Testis (tissue), 2 donors: ENCODE measurements at regions not wholly inside any gene's neighbourhood (a gene's known extent, or its start where the extent isn't known, plus 50 kb on each side); places are given as distances from the start of the nearest gene placed in this dataset.
A peak's percentile ranks its signal among the peaks of the same experiment; 100 is the strongest.

Experiments used
- DNase-seq: peaks from one replicate; pipeline ENCODE4 v3.0.0-alpha.2; 2019
- H3K27ac ChIP-seq, 2 donors: fragments of 200-600 bp; sonication (generic); one replicate each; pipeline ENCODE4 v1.5.1; 2019
- H3K27me3 ChIP-seq: fragments of 200-600 bp; sonication (generic); one replicate; pipeline ENCODE4 v1.5.1; 2019
- H3K36me3 ChIP-seq: fragments of 200-600 bp; sonication (generic); one replicate; pipeline ENCODE4 v1.5.1; 2017; ENCODE audit warnings: low read depth; ENCODE audit errors: missing control alignments
- H3K4me1 ChIP-seq: fragments of 200-600 bp; sonication (generic); one replicate; pipeline ENCODE4 v1.5.1; 2019
- H3K4me3 ChIP-seq, 2 donors: fragments of 200-600 bp; sonication (generic); one replicate each; pipeline ENCODE4 v1.5.1; 2017 to 2019
- H3K9me3 ChIP-seq: fragments of 200-600 bp; sonication (generic); one replicate; pipeline ENCODE4 v1.5.1; 2017
- POLR2A ChIP-seq: fragments of 450-650 bp; IDR thresholded peaks from one replicate; pipeline ENCODE4 v1.6.1; 2017; ENCODE audit warnings: antibody characterized with exemption, mild to moderate bottlenecking, moderate library complexity
- WGBS, 2 donors: methylation state at CpG; one replicate each; pipeline ENCODE4 v1.1.5; 2018; 5-methylcytosine and 5-hydroxymethylcytosine counted together
- intact Hi-C: fragments of 100-400 bp; cut with DNase I; formaldehyde crosslinking; loops from one replicate; pipeline ENCODE4 v1.15.1; 2023; ENCODE audit warnings: low total_unique reads
- TF ChIP-seq, protein P1 (sequence below), 3 experiments: fragments of 450-650 bp in 2 of 3; fragments of 200-600 bp in 1 of 3; sonication (generic) in 1 of 3; IDR thresholded peaks; one replicate each; pipeline ENCODE4 v1.5.1; 2016 to 2019; ENCODE audit warnings: antibody characterized with exemption in 3 of 3, mild to moderate bottlenecking in 2 of 3, moderate library complexity in 1 of 3

DNA sequence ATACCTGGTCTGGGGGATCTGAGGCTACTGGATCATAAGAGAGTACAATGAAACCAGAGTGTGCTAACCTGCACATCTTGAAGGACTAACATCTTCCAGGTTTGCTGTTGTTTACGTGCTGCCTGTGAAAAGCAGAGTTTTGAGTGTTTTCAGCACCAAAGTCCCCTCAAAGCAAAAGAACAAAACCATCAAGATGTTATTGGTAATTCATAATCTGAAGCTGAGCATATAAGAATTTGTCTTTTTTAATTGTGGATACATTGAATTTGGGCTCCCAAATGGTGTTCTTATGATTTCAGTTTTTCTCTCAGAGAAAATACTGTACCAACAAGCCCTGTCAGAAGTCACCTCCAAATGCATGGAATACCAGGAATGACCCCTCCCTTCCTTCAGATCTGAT is 110.2 kb downstream of the BTG1 start:
- Histone ChIP-seq H3K4me1 (peaks cover 6% of the 10 kb centered on the region), H3K36me3 (no peaks in the 10 kb centered on the region), H3K9me3 (no peaks in the 10 kb centered on the region), H3K27me3 (no peaks in the 10 kb centered on the region), H3K4me3 (no peak overlapping the region), H3K27ac (no peak overlapping the region)
- intact Hi-C loops, result no loop called here
- WGBS, 2 donors, result 71% methylated on average over 1 of the region's 1 CpG
- DNase-seq, result no peak
- TF ChIP-seq, protein P1, sequence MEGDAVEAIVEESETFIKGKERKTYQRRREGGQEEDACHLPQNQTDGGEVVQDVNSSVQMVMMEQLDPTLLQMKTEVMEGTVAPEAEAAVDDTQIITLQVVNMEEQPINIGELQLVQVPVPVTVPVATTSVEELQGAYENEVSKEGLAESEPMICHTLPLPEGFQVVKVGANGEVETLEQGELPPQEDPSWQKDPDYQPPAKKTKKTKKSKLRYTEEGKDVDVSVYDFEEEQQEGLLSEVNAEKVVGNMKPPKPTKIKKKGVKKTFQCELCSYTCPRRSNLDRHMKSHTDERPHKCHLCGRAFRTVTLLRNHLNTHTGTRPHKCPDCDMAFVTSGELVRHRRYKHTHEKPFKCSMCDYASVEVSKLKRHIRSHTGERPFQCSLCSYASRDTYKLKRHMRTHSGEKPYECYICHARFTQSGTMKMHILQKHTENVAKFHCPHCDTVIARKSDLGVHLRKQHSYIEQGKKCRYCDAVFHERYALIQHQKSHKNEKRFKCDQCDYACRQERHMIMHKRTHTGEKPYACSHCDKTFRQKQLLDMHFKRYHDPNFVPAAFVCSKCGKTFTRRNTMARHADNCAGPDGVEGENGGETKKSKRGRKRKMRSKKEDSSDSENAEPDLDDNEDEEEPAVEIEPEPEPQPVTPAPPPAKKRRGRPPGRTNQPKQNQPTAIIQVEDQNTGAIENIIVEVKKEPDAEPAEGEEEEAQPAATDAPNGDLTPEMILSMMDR (IDR thresholded peaks at IDR 0.05), result no peak
- no peak for TF ChIP-seq POLR2A

DNA sequence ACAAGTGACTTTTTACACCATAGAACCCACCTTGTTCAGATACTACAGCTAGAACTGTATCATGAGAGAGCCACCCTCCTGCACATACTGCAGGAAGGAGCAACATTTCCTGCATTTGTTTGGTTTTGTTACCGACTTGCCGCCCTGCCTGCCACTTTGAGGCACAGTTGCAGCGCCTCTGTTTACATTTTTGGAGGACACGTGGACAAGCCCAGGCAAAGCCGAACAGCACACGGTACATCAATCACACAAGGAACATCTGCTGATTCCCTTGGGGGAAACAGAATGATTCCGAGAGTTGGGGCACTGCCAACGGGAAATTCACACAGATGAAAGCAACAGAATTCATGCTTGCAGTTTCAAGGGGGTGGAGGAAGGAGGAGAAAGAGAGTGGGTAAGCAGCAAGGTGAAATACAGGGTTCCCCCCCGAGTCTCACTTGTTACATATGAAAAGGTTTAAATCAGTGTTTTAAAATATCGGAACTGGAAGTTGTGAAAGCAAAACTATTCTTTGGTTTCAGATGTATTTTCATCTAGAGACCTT is 110.7 kb downstream of the BTG1 start:
- peak; percentile 41 for DNase-seq
- H3K4me3 ChIP-seq, result peak overlapping the region in 1 of 2 donors; percentile 11

DNA sequence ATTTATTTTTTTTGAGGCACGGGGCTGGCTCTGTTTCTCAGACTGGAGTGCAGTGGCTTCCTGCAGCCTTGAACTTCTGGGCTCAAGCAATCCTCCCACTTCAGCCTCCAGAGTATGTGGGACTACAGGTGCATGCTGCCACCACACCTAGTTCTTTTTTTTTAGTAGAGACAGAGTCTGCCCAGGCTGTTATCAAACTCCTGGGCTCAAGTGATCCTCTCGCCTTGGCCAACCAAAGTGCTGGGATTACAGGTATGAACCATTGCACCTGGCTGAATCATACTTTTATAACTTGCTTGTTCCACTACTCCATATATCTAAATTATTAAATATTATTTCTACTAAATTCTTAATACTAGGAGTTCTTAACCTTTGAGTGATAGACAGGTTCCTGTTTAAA is 111.6 kb downstream of the BTG1 start:
- TF ChIP-seq, protein P1 (IDR thresholded peaks at IDR 0.05), result no peak
- TF ChIP-seq POLR2A, result no peak
- 58 to 69% methylated on average over 2 of the region's 2 CpGs for WGBS, 2 donors
- peaks cover 12% of the 10 kb centered on the region for H3K4me1 ChIP-seq

More for the DNA sequence above, 110.7 kb downstream of the BTG1 start:
- Histone ChIP-seq H3K4me1 (peaks cover 11% of the 10 kb centered on the region), H3K27ac (no peak overlapping the region), H3K9me3 (no peaks in the 10 kb centered on the region), H3K36me3 (no peaks in the 10 kb centered on the region), H3K27me3 (no peaks in the 10 kb centered on the region)
- TF ChIP-seq POLR2A, result no peak
- TF ChIP-seq, protein P1 (IDR thresholded peaks at IDR 0.05), result no peak
- 21 to 25% methylated on average over 10 of the region's 10 CpGs for WGBS, 2 donors
- intact Hi-C loops, result no loop called here

DNA sequence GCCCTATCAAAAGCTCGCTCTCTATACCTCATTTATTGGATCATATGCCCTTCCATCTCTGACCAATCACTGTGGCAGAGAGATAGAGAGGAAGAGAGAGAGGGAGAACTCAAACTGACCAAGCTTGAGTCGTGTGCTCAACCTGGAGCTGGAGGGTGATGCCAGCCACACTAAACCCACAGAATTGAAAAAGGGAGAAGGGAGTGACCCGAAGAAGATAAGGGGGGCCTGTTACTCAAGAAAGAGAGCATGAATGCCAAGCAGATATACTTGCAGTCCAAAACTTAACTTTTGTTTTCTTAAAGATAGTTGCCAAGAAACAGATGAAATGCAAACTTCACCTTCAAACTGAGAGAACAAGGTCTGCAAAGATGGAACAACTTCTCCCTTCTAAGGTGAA is 112.7 kb downstream of the BTG1 start:
- no peak for DNase-seq
- 53 to 71% methylated on average over 3 of the region's 3 CpGs for WGBS, 2 donors
- intact Hi-C loops, result no loop called here
- H3K36me3 ChIP-seq, result no peaks in the 10 kb centered on the region
- H3K27me3 ChIP-seq, result no peaks in the 10 kb centered on the region
- TF ChIP-seq, protein P1 (IDR thresholded peaks at IDR 0.05), result no peak
- TF ChIP-seq POLR2A, result no peak
- no peak overlapping the region for H3K27ac ChIP-seq
- H3K9me3 ChIP-seq, result no peaks in the 10 kb centered on the region
- no peak overlapping the region for H3K4me3 ChIP-seq
- peaks cover 12% of the 10 kb centered on the region for H3K4me1 ChIP-seq

More for the DNA sequence above, 111.6 kb downstream of the BTG1 start:
- H3K27me3 ChIP-seq, result no peaks in the 10 kb centered on the region
- no peak overlapping the region for H3K4me3 ChIP-seq
- no peaks in the 10 kb centered on the region for H3K36me3 ChIP-seq
- H3K9me3 ChIP-seq, result no peaks in the 10 kb centered on the region
- DNase-seq, result no peak
- no peak overlapping the region for H3K27ac ChIP-seq
- intact Hi-C loops, result no loop called here

DNA sequence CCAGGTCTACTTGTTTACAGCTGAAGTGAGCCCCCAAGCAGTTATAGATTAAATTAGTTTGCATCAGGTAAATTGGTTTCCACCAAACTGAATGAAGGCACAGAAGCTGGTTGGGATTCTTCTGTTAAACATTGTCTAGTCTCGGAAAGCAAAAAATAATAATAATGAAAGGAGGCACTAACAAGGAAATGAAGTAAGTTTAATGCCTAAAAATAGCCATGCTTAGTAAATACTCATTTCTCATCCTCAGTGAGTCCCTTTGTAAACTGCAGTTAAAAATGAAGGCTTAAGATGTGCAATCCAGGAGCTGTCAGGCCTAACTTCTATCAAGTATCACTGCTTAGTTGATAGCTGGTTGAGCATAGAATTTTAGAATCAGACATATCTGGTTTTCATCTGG is 113.5 kb downstream of the BTG1 start:
- Histone ChIP-seq H3K4me1 (peaks cover 12% of the 10 kb centered on the region), H3K27ac (no peak overlapping the region), H3K9me3 (no peaks in the 10 kb centered on the region), H3K4me3 (no peak overlapping the region), H3K36me3 (no peaks in the 10 kb centered on the region), H3K27me3 (no peaks in the 10 kb centered on the region)
- no peak for DNase-seq
- WGBS, 2 donors, result 81 to 88% methylated on average over 1 of the region's 1 CpG
- intact Hi-C loops, result no loop called here
- no peak for TF ChIP-seq POLR2A
- TF ChIP-seq, protein P1 (IDR thresholded peaks at IDR 0.05), result no peak
